Pulmonary artery endothelial cell (primary cell): ENCODE measurements at regions not wholly inside any gene's neighbourhood (a gene's known extent, or its start where the extent isn't known, plus 50 kb on each side); places are given as distances from the start of the nearest gene placed in this dataset.
"Not testable (repeated sequence)": the region's sequence is repeated elsewhere in the genome, so short reads cannot be mapped to it uniquely, and the experiment has no call there.

Experiments used
- DNase-seq: peaks from one replicate; pipeline ENCODE4 v3.0.0-alpha.2; 2011; ENCODE audit warnings: low read depth, low spot score

GRCh38 chr2:176569574-176569973, 300.3 kb downstream of the MTX2 start:
- DNase-seq = no peak

DNA sequence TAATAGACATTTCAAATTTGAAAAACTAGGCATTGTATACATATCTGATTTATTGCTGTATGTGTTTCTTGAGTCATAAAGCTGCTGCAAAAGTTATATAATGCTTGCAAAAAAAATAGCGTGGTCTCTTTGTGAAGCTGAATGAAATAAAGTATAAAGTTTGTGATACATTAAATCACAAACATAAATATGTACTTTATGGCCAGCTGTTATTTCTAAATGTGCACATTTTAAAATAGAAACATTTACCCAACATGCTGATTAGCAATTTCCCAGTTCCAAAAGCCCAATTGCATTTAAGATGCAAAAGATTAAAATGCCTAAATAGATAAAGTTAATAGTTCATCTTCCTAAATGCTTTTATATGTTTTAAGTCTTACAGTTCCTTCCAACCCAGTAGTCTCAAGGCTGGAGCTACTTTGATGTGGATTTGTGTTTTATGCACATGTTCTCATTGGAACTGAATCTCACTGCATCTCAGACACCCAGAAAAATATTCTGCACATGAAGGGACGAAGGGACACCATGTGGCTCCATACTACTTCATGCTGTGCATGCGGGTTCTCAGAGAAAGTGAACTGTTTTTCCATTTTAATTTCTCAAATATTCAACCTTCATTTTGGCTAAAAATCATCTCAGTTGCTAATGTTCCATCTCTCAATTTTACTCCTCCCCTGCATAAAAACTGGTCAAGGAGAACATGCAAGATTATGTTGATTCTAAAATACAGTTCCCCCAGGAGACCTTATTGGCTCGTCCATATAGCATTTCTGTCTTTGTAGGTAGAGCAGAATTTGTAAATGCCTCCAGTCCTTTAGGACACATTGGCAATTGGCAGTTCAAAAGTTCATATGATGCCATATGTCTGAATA, 304.6 kb downstream of the MTX2 start:
- no peak for DNase-seq

GRCh38 chr2:176574484-176575236, 305.4 kb downstream of the MTX2 start:
- DNase-seq = no peak

GRCh38 chr2:176575237-176575744, 306.0 kb downstream of the MTX2 start:
- DNase-seq = no peak

DNA sequence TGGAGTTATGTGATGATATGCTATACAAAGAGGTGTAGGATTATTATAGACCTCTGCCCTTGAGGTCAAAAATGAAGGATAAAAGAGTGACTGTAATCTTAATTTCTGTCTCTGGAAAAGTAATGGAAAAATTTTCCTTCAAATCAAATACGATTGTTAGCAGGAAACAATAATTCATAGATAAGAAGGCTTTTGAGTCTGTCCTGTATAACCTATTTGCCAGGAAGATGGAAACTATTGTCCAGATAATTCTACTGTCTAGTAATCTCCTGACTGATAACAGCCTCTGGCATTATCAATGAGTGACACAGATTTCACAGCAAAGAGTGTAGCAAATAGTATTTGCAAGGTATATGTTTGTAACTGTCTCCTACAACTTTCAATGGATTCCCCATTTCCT, 307.8 kb downstream of the MTX2 start:
- DNase-seq = no peak

GRCh38 chr2:176578292-176578691, 309.1 kb downstream of the MTX2 start:
- not testable (repeated sequence) for DNase-seq

- DNase-seq = no peak
These were observed 310.4 kb downstream of the MTX2 start for GRCh38 chr2:176579608-176580007.

DNA sequence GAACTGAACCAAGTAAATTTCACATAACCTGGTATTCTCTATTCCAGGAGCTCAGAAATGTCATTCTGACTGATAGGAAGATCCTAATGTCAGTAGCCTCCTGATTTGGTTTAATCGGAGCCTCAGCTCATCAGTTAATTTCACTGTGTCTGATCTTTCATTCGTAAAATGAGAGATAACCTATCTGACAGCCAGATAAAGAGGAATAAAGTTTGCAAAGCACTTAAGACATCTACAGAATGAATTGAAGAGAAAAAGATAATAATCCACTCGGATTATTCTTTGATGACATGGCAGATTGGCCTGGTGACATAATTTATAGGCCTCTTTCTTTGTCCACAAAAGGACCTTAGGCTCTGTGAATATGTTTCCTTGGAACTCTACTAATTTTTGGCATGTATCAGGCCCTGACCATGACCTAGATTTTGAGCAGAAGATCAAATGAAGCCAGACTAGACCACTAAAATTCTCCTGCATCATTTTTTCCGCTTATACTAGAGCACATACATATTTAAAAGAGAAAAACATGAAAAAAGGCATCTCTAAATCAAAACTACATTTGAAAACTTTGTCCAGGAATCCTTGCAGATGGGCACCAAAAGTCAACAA, 312.4 kb downstream of the MTX2 start:
- DNase-seq = no peak

DNA sequence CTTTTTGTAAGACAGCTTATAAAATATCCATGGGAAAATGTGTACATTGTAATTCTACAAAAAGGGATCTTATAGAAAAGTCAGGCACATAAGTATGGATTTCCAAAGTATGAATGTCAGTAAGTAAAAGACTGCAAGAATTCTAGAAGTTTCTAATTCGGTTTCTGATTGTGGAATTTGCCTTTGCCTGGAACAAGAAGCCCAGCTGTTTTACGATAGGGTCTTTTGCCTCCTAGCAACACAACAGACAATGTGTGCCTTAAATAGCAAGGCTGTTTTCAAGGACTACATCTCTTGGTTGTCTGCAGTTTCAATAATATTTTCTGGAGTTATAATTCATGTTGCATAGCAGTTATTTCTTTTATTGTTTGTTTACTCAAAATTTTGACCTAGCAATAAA, 312.9 kb downstream of the MTX2 start:
- DNase-seq = no peak

- peak; percentile 63 for DNase-seq
These were observed 313.8 kb downstream of the MTX2 start for GRCh38 chr2:176582990-176583481.

DNA sequence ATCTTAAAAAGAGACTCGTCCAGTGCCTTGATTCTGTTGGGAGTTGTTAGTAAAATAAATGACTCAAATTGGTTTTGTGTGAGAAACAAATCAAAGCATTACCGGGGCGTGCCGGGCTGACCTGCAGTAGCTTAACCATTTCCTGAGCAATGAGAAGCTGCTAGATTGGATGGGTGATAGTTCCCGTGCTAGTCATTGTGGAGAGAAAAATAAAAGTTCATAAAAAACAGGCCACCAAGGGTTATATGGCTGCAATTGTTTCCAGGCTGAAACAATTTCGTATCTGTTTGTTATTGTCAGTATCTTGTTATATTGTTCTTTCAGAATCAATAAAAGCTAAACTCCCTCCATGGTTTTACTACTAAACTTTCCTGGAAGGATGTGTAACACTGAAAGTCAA, 314.4 kb downstream of the MTX2 start:
- peak; percentile 53 for DNase-seq

- no peak for DNase-seq
These were observed 315.1 kb downstream of the MTX2 start for GRCh38 chr2:176584333-176584732.

DNA sequence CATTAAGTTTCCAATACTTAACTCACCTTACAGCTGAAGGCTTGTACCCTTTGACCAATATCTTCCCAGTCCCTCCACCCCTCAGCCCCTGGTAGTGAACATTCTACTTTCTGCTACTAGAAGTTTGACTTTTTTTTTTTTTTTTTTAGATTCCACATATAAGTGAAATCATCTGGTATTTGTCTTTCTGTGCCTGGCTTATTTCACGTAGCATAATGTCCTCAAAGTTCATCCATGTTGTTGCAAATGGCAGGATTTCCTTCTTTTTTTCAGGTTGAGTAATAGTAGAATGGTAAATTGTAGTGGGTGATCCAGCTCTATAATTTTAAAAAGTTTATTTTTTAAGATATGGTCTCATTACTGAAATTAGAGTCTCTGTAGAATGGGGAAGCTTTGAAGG, 316.0 kb downstream of the MTX2 start:
- no peak for DNase-seq

GRCh38 chr2:176585791-176586190, 316.5 kb downstream of the MTX2 start:
- DNase-seq = no peak

- no peak for DNase-seq
These were observed 320.0 kb downstream of the MTX2 start for GRCh38 chr2:176589287-176589686.

DNA sequence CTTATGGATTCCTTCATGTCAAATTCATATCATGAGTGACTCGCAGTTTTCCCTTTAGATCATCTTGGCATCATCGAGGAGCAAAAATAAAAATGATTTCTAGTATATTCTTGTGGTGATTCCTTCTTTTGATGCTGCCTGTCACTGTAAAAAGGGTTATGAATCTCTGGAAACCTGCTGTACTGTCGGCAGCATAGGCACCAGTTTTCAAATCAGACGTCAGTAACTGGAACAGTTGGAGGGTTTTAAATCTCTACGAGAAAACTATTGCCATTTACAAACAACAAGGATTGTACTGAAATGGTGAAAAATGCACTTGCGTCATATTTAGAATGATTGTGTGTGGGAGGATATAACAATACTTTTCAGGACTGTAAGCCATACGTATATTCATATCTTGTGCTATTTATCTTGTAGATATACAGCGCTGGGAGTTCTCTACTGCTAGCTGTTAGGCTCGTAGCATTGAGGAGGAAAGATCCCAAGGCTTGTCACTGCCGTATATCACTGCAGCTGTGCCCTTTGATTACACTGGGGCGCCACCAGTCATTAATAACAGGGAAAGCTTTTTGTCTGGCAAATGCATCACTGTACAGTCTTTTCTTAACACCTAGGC, 320.7 kb downstream of the MTX2 start:
- DNase-seq = no peak

- DNase-seq = no peak
These were observed 323.0 kb downstream of the MTX2 start for GRCh38 chr2:176592216-176592615.

GRCh38 chr2:176595986-176596385, 326.7 kb downstream of the MTX2 start:
- no peak for DNase-seq

- DNase-seq = no peak
These were observed 328.7 kb downstream of the MTX2 start for GRCh38 chr2:176597916-176598315.

DNA sequence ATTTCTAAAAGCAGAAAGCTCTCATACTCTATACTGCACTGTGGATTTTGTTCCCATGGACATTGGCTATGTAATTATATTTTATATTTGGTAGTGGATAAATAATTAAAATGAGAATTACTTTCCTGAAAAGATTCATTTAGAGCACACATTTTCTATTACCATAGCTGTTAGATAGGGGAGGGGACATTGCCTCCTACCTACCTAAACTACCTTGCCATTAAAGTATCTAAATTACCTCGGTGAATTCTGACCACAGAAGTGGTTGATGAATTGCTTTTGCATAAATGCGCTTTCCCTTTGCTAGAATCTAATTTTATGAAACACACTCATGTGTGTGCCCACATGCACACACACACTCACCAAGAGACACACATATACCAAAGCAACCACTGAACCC, 329.1 kb downstream of the MTX2 start:
- no peak for DNase-seq

DNA sequence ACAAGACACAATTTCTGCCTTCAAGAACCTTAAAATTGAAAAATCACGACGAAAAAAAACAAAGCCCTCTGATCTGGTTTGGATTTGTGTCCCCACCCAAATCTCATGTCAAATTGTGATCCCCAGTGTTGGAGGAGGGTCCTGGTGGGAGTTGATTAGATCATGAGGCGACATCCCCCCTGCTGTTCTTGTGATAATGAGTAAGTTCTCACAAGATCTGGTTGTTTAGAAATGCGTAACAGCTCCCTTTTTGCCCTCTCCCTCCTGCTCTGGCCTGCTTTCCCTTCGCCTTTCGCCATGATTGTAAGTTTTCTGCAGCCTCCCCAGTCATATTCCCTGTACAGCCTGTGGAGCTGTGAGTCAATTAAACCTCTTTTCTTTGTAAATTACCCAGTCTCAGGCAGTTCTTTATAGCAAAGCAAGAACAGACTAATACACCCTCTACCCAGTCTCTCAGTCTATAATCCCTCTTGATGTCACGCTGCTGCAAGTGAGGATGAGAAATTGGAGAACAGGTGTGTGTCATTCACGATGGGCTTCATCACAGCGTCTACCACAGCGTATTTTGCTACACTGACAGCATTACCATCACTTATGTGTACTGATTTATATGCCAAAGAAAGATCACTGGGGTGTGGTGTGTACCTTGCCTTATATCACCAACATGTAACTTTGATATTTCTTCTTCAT, 330.7 kb downstream of the MTX2 start:
- no peak for DNase-seq
